LNCaP clone FGC (cell line): ENCODE measurements at regions not wholly inside any gene's neighbourhood (a gene's known extent, or its start where the extent isn't known, plus 50 kb on each side); places are given as distances from the start of the nearest gene placed in this dataset.

Source experiments
- DNase-seq: peaks from one replicate; pipeline ENCODE4 v3.0.0-alpha.2; 2011; ENCODE audit warnings: low read depth
- H3K4me3 ChIP-seq: 2 replicates; pipeline ENCODE4 v1.5.1; 2011; ENCODE audit warnings: mild to moderate bottlenecking, low read depth, low read length, control low read depth
- CTCF ChIP-seq: IDR thresholded peaks from 2 replicates; pipeline ENCODE4 v1.5.1; 2012; ENCODE audit warnings: mild to moderate bottlenecking; ENCODE audit not compliant: control insufficient read depth, insufficient read depth; ENCODE audit errors: extremely low read depth

- no peak for TF ChIP-seq CTCF
- no peak for DNase-seq
- no peak overlapping the region for H3K4me3 ChIP-seq
These were observed 121.8 kb downstream of the INHBA start for GRCh38 chr7:41581041-41581440.

- no peak for TF ChIP-seq CTCF
- no peak overlapping the region for H3K4me3 ChIP-seq
- no peak for DNase-seq
These were observed 122.6 kb downstream of the INHBA start for GRCh38 chr7:41579961-41580935.

GRCh38 chr7:41578700-41579099 lies 124.2 kb downstream of the INHBA start:
- no peak for TF ChIP-seq CTCF
- no peak overlapping the region for H3K4me3 ChIP-seq
- DNase-seq: no peak

GRCh38 chr7:41576166-41576565 lies 126.7 kb downstream of the INHBA start:
- TF ChIP-seq CTCF: no peak
- DNase-seq: no peak
- no peak overlapping the region for H3K4me3 ChIP-seq

GRCh38 chr7:41574377-41574776 lies 128.5 kb downstream of the INHBA start:
- no peak for TF ChIP-seq CTCF
- no peak overlapping the region for H3K4me3 ChIP-seq
- no peak for DNase-seq

- no peak for DNase-seq
- no peak overlapping the region for H3K4me3 ChIP-seq
- TF ChIP-seq CTCF: no peak
These were observed 129.0 kb downstream of the INHBA start for GRCh38 chr7:41573862-41574261.
